Type B pancreatic cell (in vitro differentiated cells): ENCODE measurements at regions not wholly inside any gene's neighbourhood (a gene's known extent, or its start where the extent isn't known, plus 50 kb on each side); places are given as distances from the start of the nearest gene placed in this dataset.

Source experiments
- DNase-seq: peaks from one replicate; pipeline ENCODE4 v3.0.0; 2021; ENCODE audit warnings: mixed read lengths; ENCODE audit not compliant: unreplicated experiment; ENCODE audit errors: extremely low spot score
- H3K27ac Mint-ChIP-seq: 2 replicates; pipeline ENCODE4 v1.8.0; 2021; ENCODE audit warnings: mild to moderate bottlenecking, mixed read lengths
- H3K27me3 Mint-ChIP-seq: 2 replicates; pipeline ENCODE4 v1.8.0; 2021; ENCODE audit warnings: mixed read lengths
- H3K36me3 Mint-ChIP-seq: 2 replicates; pipeline ENCODE4 v1.8.0; 2021; ENCODE audit warnings: mixed read lengths
- H3K4me1 Mint-ChIP-seq: one replicate; pipeline ENCODE4 v1.8.0; 2021; ENCODE audit warnings: mixed read lengths; ENCODE audit not compliant: unreplicated experiment
- H3K4me3 Mint-ChIP-seq: 2 replicates; pipeline ENCODE4 v1.8.0; 2021; ENCODE audit warnings: mild to moderate bottlenecking, mixed read lengths
- H3K9me3 Mint-ChIP-seq: 2 replicates; pipeline ENCODE4 v1.8.0; 2021; ENCODE audit warnings: mixed read lengths
- CTCF ChIP-seq: fragments of 200-600 bp; sonication (generic); conservative IDR thresholded peaks from 2 replicates; pipeline ENCODE4 v1.5.0; 2021; ENCODE audit warnings: antibody characterized with exemption, mild to moderate bottlenecking

- no peak overlapping the region for H3K27ac Mint-ChIP-seq
- TF ChIP-seq CTCF = no peak
- H3K4me3 Mint-ChIP-seq = no peak overlapping the region
- no peaks in the 10 kb centered on the region for H3K27me3 Mint-ChIP-seq
- DNase-seq = no peak
- H3K36me3 Mint-ChIP-seq = no peaks in the 10 kb centered on the region
- no peaks in the 10 kb centered on the region for H3K9me3 Mint-ChIP-seq
- no peaks in the 10 kb centered on the region for H3K4me1 Mint-ChIP-seq
These were observed 293.4 kb upstream of the VWC2 start for GRCh38 chr7:49479936-49480544.

- Mint-ChIP-seq H3K4me3 (no peak overlapping the region), H3K9me3 (no peaks in the 10 kb centered on the region), H3K4me1 (no peaks in the 10 kb centered on the region), H3K27ac (no peak overlapping the region), H3K27me3 (no peaks in the 10 kb centered on the region), H3K36me3 (no peaks in the 10 kb centered on the region)
- TF ChIP-seq CTCF = no peak
- DNase-seq = no peak
These were observed 292.4 kb upstream of the VWC2 start for GRCh38 chr7:49481075-49481474.

GRCh38 chr7:49483142-49483541 is 290.3 kb upstream of the VWC2 start:
- no peaks in the 10 kb centered on the region for H3K27me3 Mint-ChIP-seq

GRCh38 chr7:49486974-49487829 is 286.2 kb upstream of the VWC2 start:
- no peak overlapping the region for H3K27ac Mint-ChIP-seq
- H3K27me3 Mint-ChIP-seq = no peaks in the 10 kb centered on the region
- no peak for DNase-seq
- no peak overlapping the region for H3K4me3 Mint-ChIP-seq
- H3K4me1 Mint-ChIP-seq = no peaks in the 10 kb centered on the region
- no peak for TF ChIP-seq CTCF
- no peaks in the 10 kb centered on the region for H3K36me3 Mint-ChIP-seq
- H3K9me3 Mint-ChIP-seq = no peaks in the 10 kb centered on the region

More at GRCh38 chr7:49483142-49483541, 290.3 kb upstream of the VWC2 start:
- Mint-ChIP-seq H3K4me3 (no peak overlapping the region), H3K4me1 (no peaks in the 10 kb centered on the region), H3K36me3 (no peaks in the 10 kb centered on the region), H3K27ac (no peak overlapping the region), H3K9me3 (no peaks in the 10 kb centered on the region)
- TF ChIP-seq CTCF = peak; percentile 27
- DNase-seq = no peak

GRCh38 chr7:49487830-49488140 is 285.7 kb upstream of the VWC2 start:
- H3K27me3 Mint-ChIP-seq = no peaks in the 10 kb centered on the region
- H3K4me3 Mint-ChIP-seq = no peak overlapping the region
- H3K9me3 Mint-ChIP-seq = no peaks in the 10 kb centered on the region
- H3K27ac Mint-ChIP-seq = no peak overlapping the region
- DNase-seq = no peak
- no peaks in the 10 kb centered on the region for H3K4me1 Mint-ChIP-seq
- no peak for TF ChIP-seq CTCF
- no peaks in the 10 kb centered on the region for H3K36me3 Mint-ChIP-seq
